HG02678 (cell line): ENCODE measurements at regions not wholly inside any gene's neighbourhood (a gene's known extent, or its start where the extent isn't known, plus 50 kb on each side); places are given as distances from the start of the nearest gene placed in this dataset.
"Not testable (repeated sequence)": the region's sequence is repeated elsewhere in the genome, so short reads cannot be mapped to it uniquely, and the experiment has no call there.

Experiments
- ATAC-seq: cut with Tn5 transposase; IDR thresholded peaks from one replicate; pipeline ENCODE4 v1.9.1; 2021; ENCODE audit warnings: mild to moderate bottlenecking, moderate library complexity; ENCODE audit not compliant: unreplicated experiment

DNA sequence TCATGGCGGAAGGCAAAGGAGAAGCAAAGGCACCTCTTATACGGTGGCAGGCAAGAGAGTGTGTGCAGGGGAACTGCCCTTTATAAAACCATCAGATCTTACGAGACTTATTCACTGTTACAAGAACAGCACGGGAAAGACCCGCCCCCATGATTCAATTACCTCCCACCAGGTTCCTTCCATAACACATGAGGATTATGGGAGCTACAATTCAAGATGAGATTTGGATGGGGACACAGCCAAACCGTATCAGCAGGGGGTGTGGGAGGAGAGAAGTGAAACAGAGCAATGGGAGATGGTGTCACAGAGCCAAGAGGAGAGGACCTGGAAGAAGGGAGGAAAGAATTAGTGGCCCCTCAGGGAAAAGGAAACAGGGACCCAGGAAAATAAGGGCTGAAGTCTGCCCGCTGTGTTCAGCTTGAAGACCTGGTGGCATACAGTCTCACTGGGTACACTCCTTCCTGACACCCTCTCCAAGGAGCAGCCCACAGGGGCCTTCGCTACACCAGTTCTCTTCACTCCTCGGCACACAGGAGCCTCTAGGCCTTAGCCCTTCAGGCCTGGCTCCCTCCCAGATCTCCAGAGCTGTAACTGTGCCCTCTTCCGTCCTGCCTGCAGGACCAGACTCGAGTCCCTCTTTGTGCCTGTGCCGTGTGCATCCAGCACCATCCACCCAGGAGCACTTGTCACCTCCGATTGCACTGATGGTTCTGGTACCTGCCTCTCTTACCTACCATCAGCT, 262.1 kb downstream of the EIPR1 start:
- no peak for ATAC-seq

DNA sequence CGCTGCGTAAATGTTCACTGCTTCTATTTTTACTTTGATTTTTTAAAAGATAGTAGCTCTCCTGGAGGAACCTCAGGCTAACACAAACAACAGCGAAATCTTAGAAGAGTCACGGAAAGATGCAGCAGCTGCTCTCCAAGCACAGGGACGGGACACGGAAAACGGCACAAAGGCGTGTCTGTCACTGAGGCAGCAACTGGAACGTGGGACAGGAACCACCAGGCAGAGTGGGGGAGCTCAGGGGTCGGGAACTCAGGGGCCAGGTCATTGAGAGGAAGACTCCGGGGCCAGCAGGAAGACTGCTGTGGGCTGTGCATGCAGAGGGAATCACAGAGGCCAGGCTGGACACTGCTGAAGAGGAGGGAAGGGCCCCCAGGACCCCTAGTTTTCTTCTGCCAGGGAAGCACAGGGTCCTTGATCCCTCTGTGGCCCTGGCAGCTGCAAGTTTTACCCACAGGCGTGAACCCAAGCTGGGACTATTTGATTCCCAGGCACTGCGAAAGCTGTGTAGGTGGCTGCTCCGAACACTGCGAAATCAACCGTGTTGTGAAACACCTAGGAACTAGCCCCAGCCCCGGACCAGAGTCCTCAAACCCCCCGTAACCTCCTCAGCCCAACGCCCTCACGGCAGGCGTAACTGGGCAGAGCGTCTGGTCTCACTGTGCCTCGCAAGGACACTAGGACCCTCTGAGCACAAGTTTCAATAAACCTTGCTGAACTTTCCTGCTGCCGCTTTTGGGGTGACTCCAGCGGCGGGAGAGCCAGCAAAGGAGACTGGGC, 263.0 kb downstream of the EIPR1 start:
- ATAC-seq: no peak

DNA sequence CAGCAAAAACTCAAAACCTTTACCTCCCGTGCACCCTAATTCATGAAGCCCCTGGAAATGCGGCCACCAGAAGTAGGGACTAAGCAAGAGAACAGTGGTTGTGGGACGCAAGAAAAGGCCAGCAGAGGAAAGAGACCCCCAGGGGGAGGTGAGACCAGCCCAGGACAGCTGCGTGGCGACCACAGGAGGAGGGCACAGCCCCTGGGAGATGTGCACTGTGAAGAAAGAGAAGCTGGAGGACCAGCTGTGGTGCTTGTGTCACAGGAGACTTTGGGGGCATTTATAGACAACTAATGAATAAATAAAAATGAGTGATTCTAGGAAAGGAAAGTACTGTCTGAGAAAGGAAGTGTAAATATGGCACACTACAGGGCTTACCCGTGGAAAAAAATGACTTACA, 263.8 kb downstream of the EIPR1 start:
- no peak for ATAC-seq

- ATAC-seq: no peak
These were observed 264.5 kb downstream of the EIPR1 start for GRCh38 chr2:3113122-3113521.

DNA sequence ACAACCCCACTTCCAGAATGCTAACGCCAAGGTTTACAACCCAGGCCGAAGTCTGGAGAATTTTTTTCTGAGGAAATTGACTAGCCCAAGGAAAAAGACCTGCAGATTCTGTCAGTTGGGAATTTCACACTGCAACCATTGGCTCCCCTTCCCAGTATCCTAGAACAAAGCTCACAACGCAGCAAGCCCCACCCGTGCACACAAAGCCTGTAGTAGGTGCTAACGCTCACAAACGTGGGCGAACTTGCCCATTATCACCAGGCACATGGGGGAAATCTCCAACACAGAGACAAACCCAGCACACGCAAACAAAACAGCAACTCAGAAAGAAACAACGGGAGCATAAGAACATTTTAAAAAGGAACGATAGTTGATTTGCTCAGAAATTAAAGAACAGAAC, 265.1 kb downstream of the EIPR1 start:
- no peak for ATAC-seq

DNA sequence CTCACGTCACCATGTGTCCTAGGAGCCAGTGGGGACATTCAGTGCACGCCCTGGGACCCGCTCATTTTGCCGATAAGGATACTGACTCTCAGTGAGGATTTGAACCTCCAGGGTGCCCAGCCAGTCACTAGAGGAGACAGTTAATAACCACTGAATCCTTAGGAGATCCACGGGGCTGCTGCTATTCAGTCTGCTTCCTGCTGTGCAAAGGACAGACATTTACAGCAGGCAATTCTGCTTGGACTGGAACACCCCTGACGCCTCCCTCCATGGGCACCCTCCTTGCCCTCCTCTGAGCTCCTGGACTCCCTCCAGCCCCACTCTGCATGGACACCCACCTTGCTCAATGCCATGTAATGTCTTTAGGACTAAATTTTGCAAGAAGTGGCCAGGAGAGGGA, 265.5 kb downstream of the EIPR1 start:
- ATAC-seq: no peak

GRCh38 chr2:3110994-3111666, 266.5 kb downstream of the EIPR1 start:
- ATAC-seq: no peak

- no peak for ATAC-seq
These were observed 267.1 kb downstream of the EIPR1 start for GRCh38 chr2:3110555-3110954.

DNA sequence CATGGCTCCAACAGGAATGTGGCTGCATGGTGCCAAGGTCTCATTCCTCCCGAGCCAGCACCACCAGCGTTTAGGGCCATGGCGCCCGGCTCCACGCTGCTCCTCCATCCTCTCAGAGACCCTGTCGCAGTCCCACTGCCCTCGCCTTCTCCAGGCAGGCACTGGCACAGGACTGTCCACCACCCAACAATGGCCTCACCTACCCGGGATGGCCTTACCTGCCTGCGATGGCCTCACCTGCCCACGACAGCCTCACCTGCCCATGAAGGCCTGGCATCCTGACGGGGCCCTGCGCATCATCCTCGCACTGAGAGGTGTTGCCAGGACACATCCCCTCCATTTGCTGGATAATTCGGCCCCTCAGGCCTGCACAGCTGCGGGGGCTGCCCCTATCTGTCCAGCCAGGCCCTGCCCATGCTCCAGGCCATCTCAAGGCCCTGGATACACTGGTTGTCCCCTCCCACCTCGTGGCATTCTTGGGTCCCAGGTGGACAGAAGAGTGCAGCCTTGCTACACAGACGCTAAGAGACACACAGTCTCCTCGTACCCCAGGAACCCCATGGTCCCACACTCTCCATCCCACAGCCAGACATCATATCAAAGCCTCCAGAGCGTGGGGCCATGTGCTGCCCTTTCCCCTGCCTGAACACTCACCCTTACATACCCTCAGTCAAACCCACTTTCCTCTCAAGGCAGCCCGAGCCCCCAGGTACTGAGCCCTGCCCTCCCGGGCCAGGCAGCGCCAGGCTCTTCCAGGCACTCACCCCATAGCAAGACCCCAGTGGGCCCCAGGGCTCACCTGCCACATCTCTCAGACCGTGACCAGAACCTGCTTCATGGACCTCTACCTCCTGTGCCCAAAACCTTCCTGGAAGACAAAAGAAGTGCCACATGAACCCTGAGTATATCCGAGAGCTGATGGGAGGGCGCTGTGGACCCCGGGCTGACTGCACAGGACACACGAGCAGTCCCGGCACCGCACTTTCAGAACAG, 268.6 kb downstream of the EIPR1 start:
- no peak for ATAC-seq

- ATAC-seq: no peak
These were observed 269.5 kb downstream of the EIPR1 start for GRCh38 chr2:3108105-3108504.

GRCh38 chr2:3107567-3107966, 270.1 kb downstream of the EIPR1 start:
- no peak for ATAC-seq

GRCh38 chr2:3105814-3106569, 271.6 kb downstream of the EIPR1 start:
- no peak for ATAC-seq

- not testable (repeated sequence) for ATAC-seq
These were observed 272.4 kb downstream of the EIPR1 start for GRCh38 chr2:3104958-3105813.

DNA sequence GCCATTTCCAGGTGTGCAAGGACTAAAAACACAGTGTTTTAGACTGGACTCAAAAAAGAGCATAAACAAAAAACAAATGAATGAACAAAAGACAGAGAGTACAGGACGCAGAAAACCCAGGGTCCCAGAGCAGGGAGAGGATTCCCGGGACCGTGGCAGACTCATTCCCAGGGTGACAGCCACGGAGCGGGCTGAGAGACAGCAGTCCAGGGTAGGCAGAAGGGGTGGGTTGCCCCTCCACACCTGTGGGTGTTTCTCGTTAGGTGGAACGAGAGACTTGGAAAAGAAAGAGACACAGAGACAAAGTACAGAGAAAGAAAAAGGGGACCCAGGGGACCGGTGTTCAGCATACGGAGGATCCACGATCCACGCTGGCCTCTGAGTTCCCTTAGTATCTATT, 273.4 kb downstream of the EIPR1 start:
- no peak for ATAC-seq

GRCh38 chr2:3102922-3103569, 274.6 kb downstream of the EIPR1 start:
- no peak for ATAC-seq

DNA sequence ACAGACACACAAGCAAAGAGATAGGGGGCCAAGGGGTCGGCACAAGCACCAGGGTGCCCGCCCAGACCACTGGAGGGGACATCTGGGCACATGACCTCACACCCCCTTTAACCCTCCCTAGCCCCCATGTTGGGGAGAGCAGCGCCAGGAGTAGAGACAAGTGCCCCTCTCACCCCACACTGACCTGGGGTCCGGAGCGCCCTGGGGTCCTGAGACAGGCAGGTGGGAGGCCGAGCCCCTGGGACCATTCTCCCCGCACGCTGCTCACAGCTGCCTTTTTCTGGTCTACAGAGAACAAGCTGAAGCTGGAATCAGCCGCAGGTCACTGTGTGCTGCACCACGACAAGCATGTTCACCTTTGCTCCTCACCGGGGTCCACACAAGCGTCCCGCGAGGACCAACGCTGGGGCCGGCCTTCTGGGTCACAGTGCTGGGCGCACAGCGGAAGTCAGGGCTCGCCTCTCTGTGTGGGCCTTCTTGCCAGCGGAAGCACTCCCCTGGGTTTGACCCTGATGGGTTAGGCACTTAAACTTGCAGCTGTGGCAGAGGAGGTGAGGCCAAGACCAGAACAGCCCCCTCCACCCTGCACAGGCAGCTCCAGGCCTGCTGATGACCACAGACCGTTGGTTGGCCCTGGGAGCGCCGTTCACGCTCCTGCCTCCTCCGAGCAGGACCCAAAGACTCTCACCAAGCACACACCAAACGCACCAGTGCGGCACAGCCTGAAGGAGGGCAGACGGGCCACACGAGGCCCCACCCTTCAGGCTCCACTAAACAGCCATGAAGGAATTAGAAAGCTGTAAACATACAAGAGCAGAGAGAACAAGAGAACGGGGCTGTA, 275.3 kb downstream of the EIPR1 start:
- no peak for ATAC-seq
